GM23338 (cell line): ENCODE measurements at regions not wholly inside any gene's neighbourhood (a gene's known extent, or its start where the extent isn't known, plus 50 kb on each side); places are given as distances from the start of the nearest gene placed in this dataset.

Experiments used
- ATAC-seq: fragments of 200-7000 bp; cut with Tn5 transposase; 3 replicates; pipeline ENCODE4 v1.9.1; 2020
- DNase-seq: peaks from one replicate; pipeline ENCODE4 v3.0.0-alpha.2; 2015; ENCODE audit warnings: low spot score
- H2AFZ ChIP-seq: fragments of 200-600 bp; sonication (generic); 2 replicates; pipeline ENCODE4 v1.8.0; 2016; ENCODE audit warnings: antibody characterized with exemption, mild to moderate bottlenecking, moderate library complexity
- H3F3A ChIP-seq: fragments of 200-600 bp; sonication (generic); replicated peaks from 2 replicates; pipeline ENCODE4 v1.8.0; 2017; ENCODE audit warnings: antibody characterized with exemption, mixed run types, low read depth
- H3K27ac ChIP-seq: fragments of 200-600 bp; sonication (generic); 2 replicates; pipeline ENCODE4 v1.6.1; 2016; ENCODE audit warnings: low read depth
- H3K27me3 ChIP-seq: fragments of 200-600 bp; sonication (generic); 2 replicates; pipeline ENCODE4 v1.8.0; 2016; ENCODE audit warnings: mild to moderate bottlenecking, mixed run types, moderate library complexity; ENCODE audit not compliant: insufficient read depth
- H3K36me3 ChIP-seq: fragments of 200-600 bp; sonication (generic); 2 replicates; pipeline ENCODE4 v1.8.0; 2016; ENCODE audit warnings: mild to moderate bottlenecking; ENCODE audit not compliant: insufficient read depth
- H3K4me1 ChIP-seq: fragments of 200-600 bp; sonication (generic); 2 replicates; pipeline ENCODE4 v1.8.0; 2016; ENCODE audit warnings: mild to moderate bottlenecking, moderate library complexity; ENCODE audit not compliant: insufficient read depth
- H3K4me2 ChIP-seq: fragments of 200-600 bp; sonication (generic); 2 replicates; pipeline ENCODE4 v1.7.1; 2017; ENCODE audit warnings: mixed run types
- H3K4me3 ChIP-seq: fragments of 200-600 bp; sonication (generic); 2 replicates; pipeline ENCODE4 v1.6.1; 2016; ENCODE audit warnings: mixed run types
- H3K79me2 ChIP-seq: fragments of 200-600 bp; sonication (generic); replicated peaks from 2 replicates; pipeline ENCODE4 v1.8.0; 2017; ENCODE audit warnings: mild to moderate bottlenecking; ENCODE audit not compliant: insufficient read depth
- H3K9me2 ChIP-seq: fragments of 200-600 bp; sonication (generic); 2 replicates; pipeline ENCODE4 v1.8.0; 2017; ENCODE audit not compliant: insufficient read depth
- H4K20me1 ChIP-seq: fragments of 200-600 bp; sonication (generic); replicated peaks from 2 replicates; pipeline ENCODE4 v1.8.0; 2017; ENCODE audit warnings: mild to moderate bottlenecking; ENCODE audit not compliant: insufficient read depth
- H3K27ac Mint-ChIP-seq: 2 replicates; pipeline ENCODE4 v1.8.0; 2020; ENCODE audit warnings: inconsistent platforms, mild to moderate bottlenecking, moderate library complexity, mixed read lengths
- H3K27me3 Mint-ChIP-seq: 3 replicates; pipeline ENCODE4 v1.8.0; 2022; ENCODE audit warnings: low read depth, mild to moderate bottlenecking, moderate library complexity, mixed read lengths, inconsistent platforms; ENCODE audit not compliant: insufficient read depth, poor library complexity
- H3K36me3 Mint-ChIP-seq: 3 replicates; pipeline ENCODE4 v1.8.0; 2021; ENCODE audit warnings: low read depth, mild to moderate bottlenecking, inconsistent platforms, moderate library complexity, mixed read lengths
- H3K4me1 Mint-ChIP-seq: 3 replicates; pipeline ENCODE4 v1.8.0; 2020; ENCODE audit warnings: mild to moderate bottlenecking, inconsistent platforms, mixed read lengths
- H3K4me3 Mint-ChIP-seq: 3 replicates; pipeline ENCODE4 v1.8.0; 2021; ENCODE audit warnings: moderate library complexity, mild to moderate bottlenecking, inconsistent platforms, mixed read lengths
- H3K9me3 Mint-ChIP-seq: 3 replicates; pipeline ENCODE4 v1.8.0; 2020; ENCODE audit warnings: moderate library complexity, mild to moderate bottlenecking, inconsistent platforms, mixed read lengths
- CREB1 ChIP-seq: fragments of 250-450 bp; sonication (Bioruptor Pico); IDR thresholded peaks from 2 replicates; pipeline ENCODE4 v1.5.0; 2020; ENCODE audit warnings: low read depth, mild to moderate bottlenecking, moderate library complexity
- EZH2 ChIP-seq: fragments of 200-600 bp; sonication (generic); IDR thresholded peaks from one replicate; pipeline ENCODE4 v1.8.0; 2017; ENCODE audit warnings: antibody characterized with exemption, mild to moderate bottlenecking, low read depth; ENCODE audit not compliant: unreplicated experiment
- JUNB ChIP-seq: IDR thresholded peaks from one replicate; pipeline ENCODE4 v1.6.1; 2016; ENCODE audit warnings: antibody characterized with exemption; ENCODE audit not compliant: unreplicated experiment
- POLR2AphosphoS5 ChIP-seq: IDR thresholded peaks from 2 replicates; pipeline ENCODE4 v1.6.1; 2016; ENCODE audit warnings: antibody characterized with exemption, low read depth
- STAT1 ChIP-seq: IDR thresholded peaks from one replicate; pipeline ENCODE4 v1.6.1; 2016; ENCODE audit warnings: antibody characterized with exemption; ENCODE audit not compliant: unreplicated experiment
- ZNF114 ChIP-seq: fragments of 250-450 bp; sonication (Bioruptor Pico); IDR thresholded peaks from 2 replicates; pipeline ENCODE4 v1.5.0; 2020; ENCODE audit warnings: mild to moderate bottlenecking, moderate library complexity
- ZNF331 ChIP-seq: fragments of 250-450 bp; sonication (Bioruptor Pico); IDR thresholded peaks from 2 replicates; pipeline ENCODE4 v1.5.0; 2020; ENCODE audit warnings: low read depth, mild to moderate bottlenecking, moderate library complexity
- TF ChIP-seq, protein P1 (sequence below): IDR thresholded peaks from one replicate; pipeline ENCODE4 v1.6.1; 2018; ENCODE audit warnings: antibody characterized with exemption; ENCODE audit not compliant: unreplicated experiment
- TF ChIP-seq, protein P2 (sequence below): fragments of 250-450 bp; sonication (Bioruptor Pico); IDR thresholded peaks from 2 replicates; pipeline ENCODE4 v1.5.0; 2020; ENCODE audit warnings: mild to moderate bottlenecking, moderate library complexity

DNA sequence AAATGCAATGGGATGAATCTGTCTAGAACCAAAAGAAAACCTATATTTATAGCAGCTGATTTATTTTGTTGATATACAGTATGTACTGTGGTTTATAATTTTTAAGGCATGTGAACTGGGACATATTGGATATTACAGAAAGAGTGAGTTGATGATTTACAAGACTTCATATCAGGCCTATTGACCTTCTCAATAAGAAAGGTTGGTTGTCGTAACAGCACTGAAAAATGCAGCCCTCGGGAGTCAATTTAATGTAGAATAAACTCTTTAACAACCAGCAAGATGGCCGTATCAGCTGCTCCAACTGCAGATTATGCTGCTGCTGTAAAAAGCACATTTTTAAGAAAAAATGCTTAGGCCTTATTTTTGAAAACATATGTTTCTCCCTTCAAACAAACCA, 407.3 kb downstream of the GXYLT1 start (continued):
- TF ChIP-seq, protein P1, sequence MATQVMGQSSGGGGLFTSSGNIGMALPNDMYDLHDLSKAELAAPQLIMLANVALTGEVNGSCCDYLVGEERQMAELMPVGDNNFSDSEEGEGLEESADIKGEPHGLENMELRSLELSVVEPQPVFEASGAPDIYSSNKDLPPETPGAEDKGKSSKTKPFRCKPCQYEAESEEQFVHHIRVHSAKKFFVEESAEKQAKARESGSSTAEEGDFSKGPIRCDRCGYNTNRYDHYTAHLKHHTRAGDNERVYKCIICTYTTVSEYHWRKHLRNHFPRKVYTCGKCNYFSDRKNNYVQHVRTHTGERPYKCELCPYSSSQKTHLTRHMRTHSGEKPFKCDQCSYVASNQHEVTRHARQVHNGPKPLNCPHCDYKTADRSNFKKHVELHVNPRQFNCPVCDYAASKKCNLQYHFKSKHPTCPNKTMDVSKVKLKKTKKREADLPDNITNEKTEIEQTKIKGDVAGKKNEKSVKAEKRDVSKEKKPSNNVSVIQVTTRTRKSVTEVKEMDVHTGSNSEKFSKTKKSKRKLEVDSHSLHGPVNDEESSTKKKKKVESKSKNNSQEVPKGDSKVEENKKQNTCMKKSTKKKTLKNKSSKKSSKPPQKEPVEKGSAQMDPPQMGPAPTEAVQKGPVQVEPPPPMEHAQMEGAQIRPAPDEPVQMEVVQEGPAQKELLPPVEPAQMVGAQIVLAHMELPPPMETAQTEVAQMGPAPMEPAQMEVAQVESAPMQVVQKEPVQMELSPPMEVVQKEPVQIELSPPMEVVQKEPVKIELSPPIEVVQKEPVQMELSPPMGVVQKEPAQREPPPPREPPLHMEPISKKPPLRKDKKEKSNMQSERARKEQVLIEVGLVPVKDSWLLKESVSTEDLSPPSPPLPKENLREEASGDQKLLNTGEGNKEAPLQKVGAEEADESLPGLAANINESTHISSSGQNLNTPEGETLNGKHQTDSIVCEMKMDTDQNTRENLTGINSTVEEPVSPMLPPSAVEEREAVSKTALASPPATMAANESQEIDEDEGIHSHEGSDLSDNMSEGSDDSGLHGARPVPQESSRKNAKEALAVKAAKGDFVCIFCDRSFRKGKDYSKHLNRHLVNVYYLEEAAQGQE: no peak
- TF ChIP-seq ZNF331: no peak
- no peak for TF ChIP-seq EZH2
- TF ChIP-seq POLR2AphosphoS5: no peak

DNA sequence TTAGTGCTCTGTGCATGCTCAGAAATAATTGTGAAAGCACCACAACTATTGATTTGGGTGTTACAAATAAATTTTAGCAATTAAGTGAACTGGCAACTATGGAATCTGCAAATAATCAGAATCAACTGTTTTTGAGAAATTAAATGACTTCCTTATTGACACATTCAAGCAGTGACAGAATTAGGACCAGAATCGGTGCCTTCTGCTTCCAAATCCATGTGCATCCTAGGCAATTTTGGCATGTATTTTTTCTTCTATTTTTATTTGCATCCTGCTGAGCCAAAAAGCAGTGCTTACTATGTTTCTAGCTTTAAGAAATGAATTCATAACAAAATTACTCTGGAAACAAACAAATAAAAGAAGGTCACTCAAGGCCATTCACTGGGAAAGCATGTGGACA, 408.2 kb downstream of the GXYLT1 start:
- no peaks in the 10 kb centered on the region for H3F3A ChIP-seq
- H3K9me2 ChIP-seq: no peaks in the 10 kb centered on the region
- H4K20me1 ChIP-seq: no peaks in the 10 kb centered on the region
- no peaks in the 10 kb centered on the region for H3K27me3 ChIP-seq
- Mint-ChIP-seq H3K9me3 (peaks cover 5% of the 10 kb centered on the region), H3K4me3 (no peak overlapping the region), H3K27me3 (peaks cover 2% of the 10 kb centered on the region), H3K27ac (no peak overlapping the region), H3K4me1 (peaks cover 8% of the 10 kb centered on the region), H3K36me3 (peaks cover 2% of the 10 kb centered on the region; the same call in 1 of the 3 replicates)
- no peak for ATAC-seq
- TF ChIP-seq CREB1 (CRISPR knock-in tag) (no peak), STAT1 (no peak), POLR2AphosphoS5 (no peak), EZH2 (no peak), JUNB (no peak)
- H3K4me3 ChIP-seq: no peak overlapping the region
- no peak overlapping the region for H3K27ac ChIP-seq
- H3K4me1 ChIP-seq: no peaks in the 10 kb centered on the region; the same call in 1 of the 2 replicates
- H3K36me3 ChIP-seq: no peaks in the 10 kb centered on the region
- no peak for DNase-seq
- no peak overlapping the region for H2AFZ ChIP-seq
- no peak overlapping the region for H3K4me2 ChIP-seq
- H3K79me2 ChIP-seq: no peaks in the 10 kb centered on the region

DNA sequence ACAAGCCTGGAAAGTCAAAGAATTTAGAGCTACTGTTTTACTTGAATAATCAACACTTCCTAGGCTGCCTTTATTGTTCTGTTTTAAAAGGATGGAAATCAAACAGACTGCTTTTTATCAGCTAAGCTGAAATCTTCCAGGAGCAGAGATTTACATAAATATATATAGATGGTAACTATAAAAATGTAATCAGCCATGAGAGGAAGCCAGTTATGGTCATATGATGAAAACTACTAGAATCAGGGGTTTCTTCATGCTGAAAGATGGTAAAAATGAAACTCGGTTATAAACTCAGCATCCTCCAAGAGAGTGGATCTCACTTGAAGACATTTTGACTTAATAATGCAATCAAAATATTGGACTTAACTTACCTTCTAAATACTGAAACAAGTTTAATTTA, 413.0 kb downstream of the GXYLT1 start:
- Histone ChIP-seq H3K36me3 (no peaks in the 10 kb centered on the region), H2AFZ (no peak overlapping the region), H3K4me3 (no peak overlapping the region), H3K9me2 (0 out of 2 replicates have a peak, but pooled peaks cover 4% of the 10 kb centered on the region), H3F3A (no peaks in the 10 kb centered on the region), H4K20me1 (no peaks in the 10 kb centered on the region), H3K27ac (no peak overlapping the region), H3K4me1 (no peaks in the 10 kb centered on the region), H3K27me3 (no peaks in the 10 kb centered on the region), H3K4me2 (no peak overlapping the region), H3K79me2 (no peaks in the 10 kb centered on the region)
- H3K27me3 Mint-ChIP-seq: no peaks in the 10 kb centered on the region
- H3K9me3 Mint-ChIP-seq: peaks cover 5% of the 10 kb centered on the region; the same call in 2 of the 3 replicates
- no peak overlapping the region for H3K4me3 Mint-ChIP-seq
- H3K4me1 Mint-ChIP-seq: peaks cover 9% of the 10 kb centered on the region
- DNase-seq (no peak), ATAC-seq (no peak)
- no peak overlapping the region for H3K27ac Mint-ChIP-seq
- no peaks in the 10 kb centered on the region for H3K36me3 Mint-ChIP-seq
- TF ChIP-seq ZNF114 (CRISPR knock-in tag): no peak
- TF ChIP-seq STAT1: no peak
- TF ChIP-seq, protein P2, sequence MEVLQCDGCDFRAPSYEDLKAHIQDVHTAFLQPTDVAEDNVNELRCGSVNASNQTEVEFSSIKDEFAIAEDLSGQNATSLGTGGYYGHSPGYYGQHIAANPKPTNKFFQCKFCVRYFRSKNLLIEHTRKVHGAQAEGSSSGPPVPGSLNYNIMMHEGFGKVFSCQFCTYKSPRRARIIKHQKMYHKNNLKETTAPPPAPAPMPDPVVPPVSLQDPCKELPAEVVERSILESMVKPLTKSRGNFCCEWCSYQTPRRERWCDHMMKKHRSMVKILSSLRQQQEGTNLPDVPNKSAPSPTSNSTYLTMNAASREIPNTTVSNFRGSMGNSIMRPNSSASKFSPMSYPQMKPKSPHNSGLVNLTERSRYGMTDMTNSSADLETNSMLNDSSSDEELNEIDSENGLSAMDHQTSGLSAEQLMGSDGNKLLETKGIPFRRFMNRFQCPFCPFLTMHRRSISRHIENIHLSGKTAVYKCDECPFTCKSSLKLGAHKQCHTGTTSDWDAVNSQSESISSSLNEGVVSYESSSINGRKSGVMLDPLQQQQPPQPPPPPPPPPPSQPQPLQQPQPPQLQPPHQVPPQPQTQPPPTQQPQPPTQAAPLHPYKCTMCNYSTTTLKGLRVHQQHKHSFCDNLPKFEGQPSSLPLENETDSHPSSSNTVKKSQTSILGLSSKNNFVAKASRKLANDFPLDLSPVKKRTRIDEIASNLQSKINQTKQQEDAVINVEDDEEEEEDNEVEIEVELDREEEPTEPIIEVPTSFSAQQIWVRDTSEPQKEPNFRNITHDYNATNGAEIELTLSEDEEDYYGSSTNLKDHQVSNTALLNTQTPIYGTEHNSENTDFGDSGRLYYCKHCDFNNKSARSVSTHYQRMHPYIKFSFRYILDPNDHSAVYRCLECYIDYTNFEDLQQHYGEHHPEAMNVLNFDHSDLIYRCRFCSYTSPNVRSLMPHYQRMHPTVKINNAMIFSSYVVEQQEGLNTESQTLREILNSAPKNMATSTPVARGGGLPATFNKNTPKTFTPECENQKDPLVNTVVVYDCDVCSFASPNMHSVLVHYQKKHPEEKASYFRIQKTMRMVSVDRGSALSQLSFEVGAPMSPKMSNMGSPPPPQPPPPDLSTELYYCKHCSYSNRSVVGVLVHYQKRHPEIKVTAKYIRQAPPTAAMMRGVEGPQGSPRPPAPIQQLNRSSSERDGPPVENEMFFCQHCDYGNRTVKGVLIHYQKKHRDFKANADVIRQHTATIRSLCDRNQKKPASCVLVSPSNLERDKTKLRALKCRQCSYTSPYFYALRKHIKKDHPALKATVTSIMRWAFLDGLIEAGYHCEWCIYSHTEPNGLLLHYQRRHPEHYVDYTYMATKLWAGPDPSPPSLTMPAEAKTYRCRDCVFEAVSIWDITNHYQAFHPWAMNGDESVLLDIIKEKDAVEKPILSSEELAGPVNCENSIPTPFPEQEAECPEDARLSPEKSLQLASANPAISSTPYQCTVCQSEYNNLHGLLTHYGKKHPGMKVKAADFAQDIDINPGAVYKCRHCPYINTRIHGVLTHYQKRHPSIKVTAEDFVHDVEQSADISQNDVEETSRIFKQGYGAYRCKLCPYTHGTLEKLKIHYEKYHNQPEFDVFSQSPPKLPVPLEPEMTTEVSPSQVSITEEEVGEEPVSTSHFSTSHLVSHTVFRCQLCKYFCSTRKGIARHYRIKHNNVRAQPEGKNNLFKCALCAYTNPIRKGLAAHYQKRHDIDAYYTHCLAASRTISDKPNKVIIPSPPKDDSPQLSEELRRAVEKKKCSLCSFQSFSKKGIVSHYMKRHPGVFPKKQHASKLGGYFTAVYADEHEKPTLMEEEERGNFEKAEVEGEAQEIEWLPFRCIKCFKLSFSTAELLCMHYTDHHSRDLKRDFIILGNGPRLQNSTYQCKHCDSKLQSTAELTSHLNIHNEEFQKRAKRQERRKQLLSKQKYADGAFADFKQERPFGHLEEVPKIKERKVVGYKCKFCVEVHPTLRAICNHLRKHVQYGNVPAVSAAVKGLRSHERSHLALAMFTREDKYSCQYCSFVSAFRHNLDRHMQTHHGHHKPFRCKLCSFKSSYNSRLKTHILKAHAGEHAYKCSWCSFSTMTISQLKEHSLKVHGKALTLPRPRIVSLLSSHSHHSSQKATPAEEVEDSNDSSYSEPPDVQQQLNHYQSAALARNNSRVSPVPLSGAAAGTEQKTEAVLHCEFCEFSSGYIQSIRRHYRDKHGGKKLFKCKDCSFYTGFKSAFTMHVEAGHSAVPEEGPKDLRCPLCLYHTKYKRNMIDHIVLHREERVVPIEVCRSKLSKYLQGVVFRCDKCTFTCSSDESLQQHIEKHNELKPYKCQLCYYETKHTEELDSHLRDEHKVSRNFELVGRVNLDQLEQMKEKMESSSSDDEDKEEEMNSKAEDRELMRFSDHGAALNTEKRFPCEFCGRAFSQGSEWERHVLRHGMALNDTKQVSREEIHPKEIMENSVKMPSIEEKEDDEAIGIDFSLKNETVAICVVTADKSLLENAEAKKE (CRISPR knock-in tag): no peak
- TF ChIP-seq POLR2AphosphoS5: no peak
- TF ChIP-seq EZH2: no peak
